Stimulated activated CD4-positive, alpha-beta T cell treated with anti-CD3 and anti-CD28 coated beads, Interleukin-12 subunit alpha, Interleukin-12 subunit beta, amount 100 ng/mL, for 24 hours (primary cell): ENCODE measurements at regions not wholly inside any gene's neighbourhood (a gene's known extent, or its start where the extent isn't known, plus 50 kb on each side); places are given as distances from the start of the nearest gene placed in this dataset.

Experiments
- DNase-seq, 2 experiments: peaks; one replicate each; pipeline ENCODE4 v3.0.0-alpha.2; 2020; ENCODE audit warnings: low read depth in 2 of 2

DNA sequence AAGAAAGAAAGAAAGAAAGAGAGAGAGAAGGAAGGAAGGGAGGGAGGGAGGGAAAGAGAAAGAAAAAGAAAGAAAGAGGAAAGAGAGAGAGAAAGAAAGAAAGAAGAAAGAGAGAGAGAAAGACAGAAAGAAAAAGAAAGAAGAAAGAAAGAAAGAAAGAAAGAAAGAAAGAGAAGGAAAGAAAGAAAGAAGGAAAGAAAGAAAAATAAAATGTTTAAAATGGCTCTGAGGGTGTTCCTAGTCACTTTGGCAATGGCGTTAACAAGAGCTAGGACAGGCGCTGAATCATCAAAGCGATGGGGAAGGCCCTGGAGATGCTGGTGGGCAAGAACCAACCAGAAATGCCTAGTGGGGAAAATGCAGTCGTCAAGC, 77.8 kb upstream of the GPC1 start:
- no peak for DNase-seq

DNA sequence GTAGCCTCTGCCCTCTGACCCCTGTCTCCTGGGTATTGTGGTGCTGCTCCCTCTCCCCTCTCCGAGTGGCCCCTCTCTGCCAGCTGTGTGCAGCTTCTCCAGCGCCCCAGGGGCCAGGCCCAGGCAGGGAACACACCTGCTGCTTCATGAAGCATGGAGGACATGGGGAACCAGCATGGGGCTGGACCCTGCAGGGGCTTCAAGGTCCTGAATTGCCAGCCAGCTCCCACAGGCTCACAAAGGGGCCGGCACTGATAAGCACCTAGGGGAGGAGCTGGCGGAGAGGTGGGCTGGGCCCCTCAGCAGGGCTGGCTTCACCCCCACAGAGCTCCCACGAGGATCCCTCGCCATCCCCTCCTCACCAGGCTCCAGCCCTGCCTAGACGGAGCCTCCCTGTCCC, 77.4 kb upstream of the GPC1 start:
- DNase-seq, result no peak

DNA sequence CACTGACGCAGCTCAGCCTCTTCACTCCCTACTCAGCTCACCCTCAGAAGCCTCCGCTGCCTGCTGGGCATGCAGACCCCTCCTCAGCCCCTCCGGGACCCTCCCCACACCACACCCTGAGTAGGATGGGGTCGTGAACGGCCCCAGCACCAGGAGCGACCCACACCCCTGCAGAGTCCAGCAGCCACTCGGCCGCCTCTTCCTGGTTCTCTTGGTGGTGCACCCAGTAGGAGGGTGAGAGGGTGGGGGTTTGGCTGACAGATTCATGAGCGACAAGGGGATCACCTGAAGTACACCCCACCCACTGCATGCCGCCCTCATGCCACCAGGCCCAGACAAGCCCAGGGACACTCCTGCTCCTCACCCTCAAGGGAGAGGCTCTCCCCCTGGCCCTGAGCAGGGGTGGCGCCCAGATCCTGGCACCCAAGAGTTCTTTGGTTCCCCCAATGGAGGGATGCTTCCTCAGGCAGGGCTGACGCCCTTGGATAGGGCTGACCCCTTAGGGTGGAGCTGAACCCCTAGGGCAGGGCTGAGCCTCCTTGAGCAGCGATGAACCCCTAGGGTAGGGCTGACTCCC, 76.6 kb upstream of the GPC1 start:
- DNase-seq, result no peak

DNA sequence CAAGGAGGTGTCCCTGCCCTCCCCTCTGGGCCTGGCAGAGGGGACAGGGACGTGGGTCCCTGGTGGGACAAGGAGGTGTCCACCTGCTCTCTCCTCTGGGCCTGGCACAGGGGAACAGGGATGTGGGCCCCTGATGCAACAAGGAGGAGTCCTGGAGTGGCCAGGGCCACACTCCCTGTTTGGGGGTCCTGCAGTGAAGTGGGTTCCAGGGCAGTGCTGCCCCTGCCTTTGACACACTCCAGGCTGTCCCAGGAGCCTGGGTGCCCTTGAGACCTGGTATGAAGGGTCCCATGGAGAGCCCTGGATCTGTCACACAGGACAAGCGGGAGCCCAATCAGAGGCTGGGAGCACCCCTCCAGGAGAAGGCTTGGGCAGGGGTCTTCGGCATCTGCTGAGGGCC, 75.8 kb upstream of the GPC1 start:
- no peak for DNase-seq

DNA sequence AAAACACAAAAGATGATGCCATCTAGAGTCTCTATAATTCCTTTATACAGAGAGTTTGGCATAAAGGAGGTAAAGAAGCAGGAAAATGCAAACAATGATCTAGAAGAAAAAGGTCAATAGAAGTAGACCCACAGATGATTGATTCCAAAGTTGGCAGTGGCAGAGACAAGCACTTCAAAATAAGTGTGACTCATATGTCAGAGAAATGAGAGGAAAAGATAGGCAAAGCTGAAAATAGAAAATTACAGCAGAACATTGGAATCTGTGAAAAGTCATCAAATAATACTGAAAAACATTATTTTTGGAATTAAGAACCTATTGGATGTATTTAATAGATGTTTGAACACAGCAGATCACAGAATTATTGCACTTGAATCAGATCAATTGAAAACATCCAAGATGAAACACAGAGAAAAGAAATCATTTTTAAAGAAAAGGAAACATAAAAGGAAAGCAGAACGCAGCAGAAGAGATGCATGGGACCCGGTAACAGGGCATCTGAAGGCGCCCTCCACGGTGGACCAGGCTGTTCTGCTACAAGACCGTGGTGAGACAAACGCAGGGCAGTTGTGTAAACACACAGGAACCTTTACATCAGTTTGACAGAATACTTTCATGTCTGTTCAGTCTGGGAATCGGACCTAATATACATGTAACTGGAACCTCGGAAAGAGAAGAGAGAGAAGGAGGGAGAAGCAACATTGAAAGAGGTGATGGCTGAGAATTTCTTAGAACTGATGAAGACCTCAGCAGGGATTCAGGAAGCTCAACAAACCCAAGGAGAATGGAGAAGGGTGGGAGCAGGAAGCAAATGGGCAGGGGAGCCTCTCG, 74.6 kb upstream of the GPC1 start:
- DNase-seq, result no peak

DNA sequence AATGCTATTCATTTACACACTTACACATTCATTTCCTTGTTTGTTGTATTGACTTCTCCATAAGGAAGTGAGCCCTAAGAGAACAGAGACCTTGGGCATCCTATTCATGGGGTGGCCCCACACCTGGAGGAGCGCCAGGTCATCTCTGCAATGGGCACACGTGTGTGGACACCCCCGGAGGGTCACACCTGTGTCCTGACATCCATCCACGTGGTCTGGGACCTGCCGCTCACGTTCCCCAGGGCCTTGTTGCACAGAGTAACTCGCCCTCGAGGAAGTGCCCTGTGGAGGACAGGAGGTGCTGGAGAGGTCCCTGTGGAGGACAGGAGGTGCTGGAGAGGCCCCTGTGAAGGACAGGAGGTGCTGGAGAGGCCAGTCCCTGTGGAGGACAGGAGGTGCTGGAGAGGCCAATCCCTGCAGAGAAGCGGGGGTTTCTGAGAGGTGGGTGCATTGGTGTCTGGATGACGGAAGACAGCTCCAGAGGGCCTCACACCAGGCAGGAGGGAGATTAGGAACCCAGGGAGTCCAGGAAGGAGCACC, 73.2 kb upstream of the GPC1 start:
- DNase-seq, result no peak

DNA sequence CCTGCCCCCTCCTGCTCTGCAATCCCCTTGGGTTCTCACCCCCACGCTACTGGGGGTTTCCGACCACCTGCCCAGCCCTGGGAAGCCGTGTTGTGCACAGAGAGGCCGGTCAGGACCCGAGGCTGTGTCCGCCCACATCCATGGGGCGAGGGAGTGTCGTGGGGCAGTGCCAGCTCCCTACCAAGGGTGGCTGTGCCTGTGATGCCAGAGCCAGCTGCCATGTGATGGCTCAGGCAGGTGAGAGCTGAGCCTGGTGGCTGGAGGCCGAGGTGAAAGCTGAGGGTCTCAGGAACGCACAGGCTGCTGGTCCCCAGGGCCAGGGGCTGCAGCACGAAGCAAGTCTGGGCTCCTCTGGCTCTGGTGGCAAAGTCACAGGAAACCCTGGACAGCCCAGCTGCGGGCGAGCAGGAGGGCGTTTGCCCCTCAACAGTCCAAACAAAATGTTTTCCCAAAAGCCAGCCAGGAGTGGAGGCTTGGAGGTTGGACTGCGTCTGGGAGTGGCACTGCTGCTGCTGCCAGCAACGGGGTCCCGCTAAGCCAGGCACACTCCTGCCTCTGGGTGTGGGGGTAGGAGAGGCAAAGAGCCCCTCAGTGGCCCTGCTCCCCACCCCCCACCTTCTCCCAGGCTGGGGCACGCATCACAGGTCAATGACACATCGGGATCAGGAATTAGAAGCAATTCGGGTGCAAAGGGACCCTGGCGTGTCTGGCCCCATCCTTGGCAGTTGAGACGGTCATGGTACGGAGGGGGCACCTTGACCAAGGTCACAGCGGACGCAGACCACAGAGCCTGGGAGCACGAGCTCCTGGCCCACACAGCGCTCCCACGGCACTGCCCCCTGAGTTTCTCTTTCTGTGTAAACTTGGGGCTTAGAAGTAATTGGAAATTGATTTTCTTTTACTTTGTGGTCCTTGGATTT, 72.4 kb upstream of the GPC1 start:
- DNase-seq, result no peak

DNA sequence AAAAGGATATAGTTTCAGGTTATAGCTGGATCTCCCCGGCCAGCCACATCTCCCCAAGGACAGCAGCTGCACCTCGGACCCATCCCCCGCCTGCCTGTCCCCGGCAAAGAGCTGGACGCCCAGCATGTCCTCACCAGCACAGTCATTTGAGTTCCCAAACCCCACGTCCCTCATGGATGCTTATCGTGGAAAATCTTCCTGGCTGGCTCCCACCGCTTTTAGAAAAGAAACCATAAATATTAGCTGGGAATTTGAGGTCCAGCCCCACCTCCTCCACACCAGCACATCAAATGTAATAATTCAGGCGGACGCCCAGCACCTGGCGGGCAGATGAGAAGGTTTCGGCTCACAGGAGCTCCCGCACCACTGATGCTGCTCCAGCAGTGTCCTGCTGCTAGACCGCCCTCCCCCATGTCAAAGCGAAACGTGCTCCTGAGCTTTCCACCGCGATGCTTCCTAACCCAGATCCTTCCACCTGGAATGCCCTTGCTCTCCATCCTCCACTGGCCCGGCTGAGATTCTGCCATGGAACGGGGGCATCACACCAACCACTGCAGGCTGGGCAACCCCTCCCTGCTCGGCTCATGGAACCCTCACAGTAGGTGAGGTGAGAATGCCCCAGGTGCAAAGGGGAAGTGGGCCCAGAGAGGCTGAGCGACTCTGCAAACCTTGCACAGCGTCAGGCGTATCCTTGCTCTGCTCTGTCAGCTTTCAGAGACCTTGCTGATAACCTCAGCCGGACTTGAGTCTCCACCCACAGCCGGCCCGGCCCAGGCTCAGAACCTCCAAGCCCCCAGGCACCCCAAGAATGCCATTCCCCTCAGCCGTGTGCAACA, 71.5 kb upstream of the GPC1 start:
- no peak for DNase-seq

DNA sequence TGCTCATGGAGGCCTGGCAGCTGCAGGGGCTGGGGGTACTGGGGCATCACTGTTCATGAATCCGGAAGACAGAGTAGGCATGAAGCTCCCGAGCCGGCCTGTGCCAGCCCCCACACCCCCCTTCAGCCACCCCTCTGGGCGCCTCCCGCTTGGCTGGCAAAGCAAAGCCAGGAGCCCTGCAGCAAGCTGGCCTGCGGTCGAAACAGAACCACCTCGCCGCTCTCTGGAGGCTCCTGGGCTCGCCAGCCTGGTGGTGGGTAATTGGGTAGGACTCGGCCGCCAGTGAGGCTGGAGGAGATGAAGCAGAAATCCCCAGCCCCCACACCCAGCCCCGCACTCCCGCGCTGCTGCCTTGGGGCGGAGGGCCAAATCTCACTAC, 70.9 kb upstream of the GPC1 start:
- DNase-seq, result no peak

DNA sequence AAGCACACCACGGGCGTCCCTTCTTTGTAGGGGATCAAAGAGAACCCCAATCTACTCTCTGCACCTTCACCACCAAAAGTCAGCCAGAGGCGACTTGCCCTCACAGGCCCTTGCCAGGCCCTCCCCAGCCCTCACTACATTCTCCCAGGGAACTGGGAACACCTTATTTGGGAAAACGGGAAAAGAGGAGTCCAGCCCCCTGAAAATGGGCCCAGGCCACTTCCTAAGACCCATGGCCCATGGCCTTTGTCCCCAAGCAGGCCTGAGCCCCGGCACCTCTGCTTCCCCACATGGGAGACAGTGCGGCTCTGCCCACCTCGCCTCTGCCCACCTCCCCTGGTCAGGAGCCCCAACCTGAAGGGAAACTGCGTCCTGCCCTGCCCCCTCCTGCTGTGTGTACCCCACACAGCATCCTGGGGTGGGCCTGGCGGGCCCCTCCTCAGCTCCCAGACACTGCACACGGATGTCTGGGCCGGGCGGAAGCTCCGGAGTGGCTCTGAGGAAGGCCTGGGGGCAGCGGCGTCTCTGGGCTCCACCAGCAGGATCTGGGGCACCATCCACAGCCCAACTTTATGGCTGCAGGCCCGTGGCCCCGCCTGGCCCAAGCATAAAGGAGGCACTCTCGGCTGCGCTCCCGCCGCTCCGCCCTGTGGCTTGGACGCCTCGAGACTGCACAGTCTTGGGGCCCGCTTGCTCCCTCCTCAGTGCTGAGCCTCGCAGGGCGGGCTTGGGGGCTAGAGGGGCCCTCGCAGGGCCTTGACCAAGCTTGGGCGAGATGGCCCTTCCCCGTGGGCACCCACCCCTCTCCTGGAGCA, 70.3 kb upstream of the GPC1 start:
- no peak for DNase-seq

DNA sequence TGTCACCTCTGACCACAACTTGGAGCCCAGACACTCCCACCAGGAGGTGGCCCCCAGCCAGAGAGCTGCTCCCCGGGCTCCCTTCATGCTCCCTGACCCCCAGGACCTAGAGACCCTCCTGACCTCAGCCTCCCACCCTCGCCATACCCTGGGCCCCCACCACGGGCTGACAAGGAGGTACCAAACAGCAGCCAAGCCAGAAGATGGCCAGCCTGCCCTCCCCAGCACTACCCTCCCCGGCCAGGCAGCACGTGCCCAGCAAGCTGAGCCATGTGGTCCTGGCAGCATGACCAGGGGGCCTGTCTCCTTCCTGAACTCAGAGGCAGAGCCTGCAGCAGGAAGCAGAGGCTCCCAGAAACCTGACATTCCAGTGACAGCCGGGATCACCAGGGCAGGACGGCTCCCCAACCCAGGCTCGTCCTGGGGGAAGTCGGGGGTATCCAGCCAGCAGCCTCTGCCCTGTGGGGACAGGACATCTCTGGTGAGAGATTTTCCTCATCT, 69.4 kb upstream of the GPC1 start:
- no peak for DNase-seq

DNA sequence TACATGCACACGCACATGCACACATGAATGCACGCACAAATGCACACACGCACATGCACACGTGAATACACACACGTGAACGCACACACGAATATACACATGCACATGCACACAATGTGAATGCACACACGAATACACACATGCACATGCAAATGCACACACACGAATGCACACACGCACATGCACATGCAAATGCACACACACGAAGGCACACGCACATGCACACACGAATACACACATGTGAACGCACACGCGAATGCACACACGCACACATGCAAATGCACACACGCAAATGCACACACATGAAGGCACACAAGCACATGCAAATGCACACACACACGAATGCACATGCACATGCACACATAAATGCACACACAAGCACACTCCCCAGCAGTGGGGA, 68.6 kb upstream of the GPC1 start:
- no peak for DNase-seq

DNA sequence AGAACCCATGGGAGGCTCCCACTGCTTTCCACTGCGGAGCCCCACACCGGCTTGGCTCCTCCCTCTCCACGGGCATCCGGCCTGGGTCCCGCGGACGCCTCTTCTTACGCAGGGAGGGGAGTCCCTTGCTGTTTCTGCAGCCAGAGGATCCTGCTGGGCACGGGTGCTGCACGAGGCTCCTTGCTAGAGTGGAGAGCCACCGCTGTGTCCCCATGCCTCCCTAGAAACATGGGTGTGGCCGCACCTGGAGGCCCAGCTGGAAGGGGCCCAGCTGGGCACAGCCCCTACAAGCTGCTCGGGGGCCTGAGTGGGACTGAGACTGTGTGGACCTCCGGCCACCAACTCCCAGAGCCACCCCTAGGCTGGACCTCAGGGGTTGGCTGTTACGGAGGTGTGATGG, 67.7 kb upstream of the GPC1 start:
- DNase-seq, result no peak

DNA sequence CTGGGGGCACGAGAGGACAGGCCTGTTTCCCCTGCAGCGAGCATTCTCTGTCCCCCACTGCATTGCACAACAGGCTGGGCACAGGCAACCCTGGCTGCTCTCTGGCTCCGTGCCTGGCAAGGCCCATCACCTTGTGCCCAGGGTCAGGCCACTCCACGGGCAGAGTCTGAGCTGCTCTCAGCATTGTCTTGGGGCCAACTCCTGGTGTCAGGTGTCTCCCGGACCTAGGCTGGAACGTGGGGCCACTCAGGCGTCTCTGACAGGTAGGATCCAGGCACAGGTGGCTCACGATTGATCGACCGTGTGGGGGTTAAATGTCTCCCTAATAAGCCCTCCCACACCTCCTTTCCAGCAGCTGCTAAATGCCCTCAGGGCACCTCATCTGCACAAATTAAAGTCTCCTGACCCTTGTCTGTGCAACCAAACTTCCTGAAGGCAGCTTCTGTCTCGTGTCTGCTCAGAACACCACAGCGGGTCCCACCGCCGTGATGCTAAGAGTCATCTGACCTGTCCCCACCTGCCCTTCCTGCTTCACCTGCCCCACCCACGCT, 66.6 kb upstream of the GPC1 start:
- DNase-seq, result no peak

DNA sequence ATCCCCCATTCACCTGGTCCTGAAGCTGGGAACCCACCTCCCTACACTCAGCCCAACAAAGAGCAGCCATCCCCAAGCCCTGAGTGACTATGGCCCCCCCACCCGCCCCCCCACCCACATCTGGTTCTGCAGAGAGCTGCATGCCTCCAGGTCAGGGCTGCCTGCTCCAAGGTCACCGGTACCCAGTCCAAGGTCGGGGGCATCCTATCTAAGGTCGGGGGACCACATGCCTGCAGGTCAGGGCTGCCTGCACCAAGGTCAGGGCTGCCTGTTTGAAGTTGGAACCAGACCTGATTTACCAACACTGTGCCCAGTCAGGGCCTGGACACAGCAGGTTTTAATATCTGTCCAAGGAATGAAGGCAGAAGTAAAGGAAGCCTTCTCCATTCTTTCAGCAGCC, 66.1 kb upstream of the GPC1 start:
- DNase-seq, result no peak

DNA sequence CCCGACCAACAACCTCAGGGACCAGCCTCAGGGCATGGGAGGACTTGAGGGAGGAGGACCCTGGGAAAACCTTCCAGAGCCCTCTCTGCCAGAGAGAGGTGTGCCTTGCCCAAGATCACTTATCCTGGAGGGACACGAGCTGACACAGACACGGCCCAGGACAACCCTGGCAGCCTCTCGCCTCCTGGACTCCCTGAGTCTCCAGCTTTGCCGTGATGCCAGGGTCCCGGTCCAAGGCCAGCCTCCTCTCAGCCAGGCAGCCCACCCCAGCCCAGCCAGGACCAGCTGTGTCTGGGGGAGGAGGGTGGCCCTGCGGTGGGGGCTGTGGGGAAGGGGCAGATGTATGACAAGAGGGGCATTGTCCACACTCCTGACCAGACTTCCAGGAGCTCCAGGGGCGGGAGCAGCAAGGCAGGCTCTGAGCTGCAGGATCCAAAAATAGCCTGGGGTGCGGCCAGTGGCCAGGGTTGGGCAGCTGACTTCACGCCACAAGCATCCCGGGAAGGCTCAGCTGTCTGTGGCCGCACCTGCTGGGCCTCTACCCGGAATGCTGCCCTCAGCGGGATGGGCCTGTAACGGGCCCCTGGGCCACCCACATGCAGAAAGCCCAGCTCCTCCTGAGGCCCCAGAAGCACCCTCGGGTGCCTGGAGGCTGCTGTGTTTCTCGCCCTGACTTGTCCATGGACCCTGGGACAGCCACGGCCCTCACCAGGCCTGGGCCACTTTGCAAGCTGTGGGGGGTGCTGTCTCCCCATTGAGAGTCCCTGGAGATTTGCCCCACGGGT, 65.5 kb upstream of the GPC1 start:
- no peak for DNase-seq

DNA sequence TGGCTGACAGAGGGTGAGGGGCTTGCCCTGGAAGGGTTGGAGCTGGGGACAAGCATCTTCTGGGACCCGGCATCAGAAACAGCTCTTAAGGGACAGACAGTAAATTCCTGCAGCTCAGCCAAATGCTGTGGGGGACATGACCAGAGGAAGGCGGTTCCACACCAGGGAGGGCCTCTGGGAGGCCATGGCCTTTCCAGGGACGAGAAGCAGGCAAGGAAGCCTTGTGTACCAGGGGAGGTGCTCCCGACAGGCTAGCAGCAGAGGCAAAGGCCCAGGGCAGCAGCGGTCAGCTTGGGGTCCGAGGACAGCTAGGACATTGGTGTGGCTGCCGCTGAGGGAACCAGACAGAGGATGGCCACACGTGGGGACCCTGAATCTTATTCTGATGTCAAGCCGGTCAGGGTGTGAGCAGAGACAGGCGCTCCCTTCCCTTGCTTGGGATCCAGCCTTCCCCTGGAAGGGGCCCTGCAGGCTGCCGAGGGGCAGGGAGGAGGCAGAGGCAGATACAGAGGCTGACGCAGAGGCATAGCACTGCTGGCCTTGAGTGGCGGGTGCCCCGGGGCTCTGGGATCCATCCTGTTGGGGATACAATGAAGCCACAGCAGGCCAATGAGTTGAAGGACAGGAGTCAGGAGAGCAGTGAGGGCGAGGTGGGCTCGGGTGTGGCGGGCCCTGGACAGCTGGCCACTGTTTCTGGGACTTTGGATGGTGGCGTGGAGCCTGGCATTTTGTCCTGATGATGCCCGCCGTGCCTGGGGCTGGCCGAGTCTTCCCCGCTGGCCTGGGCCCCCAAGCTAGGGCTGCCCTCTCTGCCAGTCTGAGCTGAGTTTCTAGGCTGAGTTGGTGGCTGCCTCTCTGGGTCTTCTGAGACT, 64.1 kb upstream of the GPC1 start:
- DNase-seq, result no peak

DNA sequence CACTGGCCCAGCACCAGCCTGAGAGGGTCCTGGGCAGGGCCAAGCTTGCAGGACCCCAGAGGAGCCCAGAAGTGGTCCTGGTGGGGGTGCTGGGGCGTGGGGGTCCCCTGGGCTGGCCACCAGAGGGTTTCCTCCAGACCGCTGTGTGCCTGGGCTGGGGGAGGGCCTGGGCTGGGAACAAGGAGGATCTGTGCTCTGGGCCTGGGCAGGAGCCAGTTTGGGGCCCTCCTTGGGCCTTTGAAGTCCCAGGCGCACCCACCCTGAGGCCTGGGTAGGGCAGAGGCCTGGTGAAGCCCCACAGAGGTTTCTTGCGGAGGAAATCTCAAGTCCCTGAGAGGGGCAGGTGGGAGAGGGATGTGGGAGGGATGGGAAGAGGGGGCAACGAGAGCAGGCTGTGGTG, 63.4 kb upstream of the GPC1 start:
- DNase-seq, result no peak
